Activated CD8-positive, alpha-beta T cell treated with anti-CD3 and anti-CD28 coated beads for 36 hours (primary cell): ENCODE measurements at regions not wholly inside any gene's neighbourhood (a gene's known extent, or its start where the extent isn't known, plus 50 kb on each side); places are given as distances from the start of the nearest gene placed in this dataset.

Source experiments
- ATAC-seq: fragments of 200-7000 bp; cut with Tn5 transposase; one replicate; pipeline ENCODE4 v1.10.0; 2021; ENCODE audit warnings: mild to moderate bottlenecking, moderate library complexity
- CTCF ChIA-PET: fragments of 350-600 bp; sonication (Branson Sonifier 250); formaldehyde crosslinking; loops from one replicate; lab custom pipeline; 2021; ENCODE audit warnings: antibody characterized with exemption; lab: Charles Lee
- POLR2A ChIA-PET: fragments of 350-600 bp; sonication (Branson Sonifier 250); formaldehyde crosslinking; loops from one replicate; lab custom pipeline; 2021; ENCODE audit warnings: antibody characterized with exemption; lab: Charles Lee
- DNase-seq: peaks from one replicate; pipeline ENCODE4 v3.0.0-alpha.2; 2020
- H3K27ac Mint-ChIP-seq: one replicate; pipeline ENCODE4 v1.8.0; 2021; ENCODE audit warnings: mild to moderate bottlenecking, mixed read lengths
- H3K27me3 Mint-ChIP-seq: one replicate; pipeline ENCODE4 v1.8.0; 2021; ENCODE audit warnings: mixed read lengths
- H3K36me3 Mint-ChIP-seq: one replicate; pipeline ENCODE4 v1.8.0; 2021; ENCODE audit warnings: low read depth, mixed read lengths
- H3K4me1 Mint-ChIP-seq: one replicate; pipeline ENCODE4 v1.8.0; 2021; ENCODE audit warnings: low read depth, mixed read lengths
- H3K4me3 Mint-ChIP-seq: one replicate; pipeline ENCODE4 v1.8.0; 2021; ENCODE audit warnings: mild to moderate bottlenecking, moderate library complexity, mixed read lengths
- H3K9me3 Mint-ChIP-seq: one replicate; pipeline ENCODE4 v1.8.0; 2021; ENCODE audit warnings: mixed read lengths
- CTCF ChIP-seq: fragments of 200-600 bp; IDR thresholded peaks from one replicate; pipeline ENCODE4 v1.8.0; 2022; ENCODE audit warnings: antibody characterized with exemption, mild to moderate bottlenecking
- intact Hi-C: fragments of 100-400 bp; cut with micrococcal nuclease; formaldehyde crosslinking; loops from one replicate; pipeline ENCODE4 v1.10.0; 2022

DNA sequence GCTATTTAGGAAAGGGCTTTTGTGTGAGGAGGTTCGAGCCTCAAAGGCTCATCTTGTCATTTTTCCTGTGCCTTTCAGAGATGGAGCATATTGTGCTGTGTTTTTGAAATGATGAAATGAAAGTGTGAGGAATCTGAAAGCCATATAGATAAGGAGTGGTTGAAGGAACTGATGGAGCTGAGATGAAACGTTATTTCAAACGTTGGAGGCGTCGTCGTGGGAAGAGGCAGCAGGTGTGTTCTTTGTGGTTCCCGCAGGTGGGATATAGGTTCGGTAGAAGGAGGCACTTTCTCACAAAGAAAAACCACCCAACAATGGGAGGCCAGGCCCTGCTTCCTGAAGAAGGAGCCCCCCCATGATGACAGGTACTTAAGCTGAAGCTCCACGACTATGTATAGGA, 83.2 kb upstream of the SNAP25 start:
- DNase-seq = no peak

DNA sequence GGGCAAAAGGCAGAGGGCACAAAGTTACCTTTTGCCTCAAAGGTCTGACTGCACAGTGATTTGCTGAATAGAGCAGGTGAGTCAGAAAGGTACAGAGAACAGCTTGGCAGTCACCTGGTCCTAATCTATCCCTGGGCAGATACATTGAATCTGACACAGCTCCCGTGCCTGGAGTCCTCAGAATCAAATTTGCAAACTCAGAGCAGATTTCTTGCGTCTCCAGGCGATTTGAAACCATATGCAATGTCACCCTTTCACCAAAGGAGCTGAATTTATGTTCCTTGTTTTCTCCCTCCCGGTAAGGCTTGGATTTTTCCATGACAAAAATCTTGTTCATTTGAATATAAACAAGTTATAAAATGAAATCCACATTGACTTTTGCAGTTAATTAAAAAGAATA, 81.6 kb upstream of the SNAP25 start:
- ChIA-PET POLR2A (no interaction called here), CTCF (no interaction called here)
- Mint-ChIP-seq H3K27ac (no peak overlapping the region), H3K27me3 (peaks cover 11% of the 10 kb centered on the region), H3K4me3 (no peak overlapping the region), H3K36me3 (no peaks in the 10 kb centered on the region), H3K9me3 (no peaks in the 10 kb centered on the region), H3K4me1 (no peaks in the 10 kb centered on the region)
- no peak for ATAC-seq
- no peak for TF ChIP-seq CTCF
- no peak for DNase-seq
- intact Hi-C loops = no loop called here

More for the DNA sequence above, 83.2 kb upstream of the SNAP25 start:
- H3K36me3 Mint-ChIP-seq = no peaks in the 10 kb centered on the region
- ChIA-PET CTCF (no interaction called here), POLR2A (no interaction called here)
- peaks cover 11% of the 10 kb centered on the region for H3K27me3 Mint-ChIP-seq
- H3K4me1 Mint-ChIP-seq = no peaks in the 10 kb centered on the region
- TF ChIP-seq CTCF = no peak
- H3K9me3 Mint-ChIP-seq = no peaks in the 10 kb centered on the region
- H3K27ac Mint-ChIP-seq = no peak overlapping the region
- H3K4me3 Mint-ChIP-seq = no peak overlapping the region
- intact Hi-C loops = no loop called here
- ATAC-seq = no peak

- no peaks in the 10 kb centered on the region for H3K9me3 Mint-ChIP-seq
- intact Hi-C loops = no loop called here
- no peak for TF ChIP-seq CTCF
- CTCF ChIA-PET = no interaction called here
- H3K27me3 Mint-ChIP-seq = peaks cover 11% of the 10 kb centered on the region
- no peak overlapping the region for H3K27ac Mint-ChIP-seq
- ATAC-seq = no peak
- DNase-seq = no peak
- H3K4me3 Mint-ChIP-seq = no peak overlapping the region
- no peaks in the 10 kb centered on the region for H3K36me3 Mint-ChIP-seq
- H3K4me1 Mint-ChIP-seq = no peaks in the 10 kb centered on the region
- POLR2A ChIA-PET = no interaction called here
These were observed 81.1 kb upstream of the SNAP25 start for GRCh38 chr20:10137533-10137932.

DNA sequence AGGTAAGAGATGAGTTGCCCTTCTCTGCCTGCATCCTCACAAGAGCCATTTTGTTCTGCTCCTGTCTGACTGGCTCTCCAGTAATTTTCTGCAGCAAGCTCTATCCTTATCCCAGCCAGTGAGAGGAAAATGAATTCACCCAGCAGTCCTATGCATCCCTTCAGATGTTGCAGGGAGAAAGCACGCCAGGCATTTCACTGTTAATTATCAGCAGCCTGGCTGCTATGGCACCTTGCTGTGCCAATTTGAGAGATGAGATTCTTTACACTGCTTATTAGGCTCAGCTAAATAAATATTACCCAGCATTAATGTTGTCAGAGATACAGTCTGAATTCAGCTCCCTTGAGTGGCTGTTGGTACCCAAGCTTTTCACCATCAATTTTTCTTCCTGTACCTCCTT, 61.1 kb upstream of the SNAP25 start:
- Mint-ChIP-seq H3K4me1 (no peaks in the 10 kb centered on the region), H3K9me3 (peaks cover 2% of the 10 kb centered on the region), H3K36me3 (no peaks in the 10 kb centered on the region), H3K27me3 (peaks cover 2% of the 10 kb centered on the region), H3K27ac (no peak overlapping the region), H3K4me3 (no peak overlapping the region)
- CTCF ChIA-PET = no interaction called here
- ATAC-seq (no peak), DNase-seq (no peak)
- POLR2A ChIA-PET = no interaction called here
- intact Hi-C loops = no loop called here
- no peak for TF ChIP-seq CTCF

GRCh38 chr20:10167040-10167439, 51.6 kb upstream of the SNAP25 start:
- intact Hi-C loops = no loop called here
- H3K4me1 Mint-ChIP-seq = no peaks in the 10 kb centered on the region
- no peak overlapping the region for H3K4me3 Mint-ChIP-seq
- CTCF ChIA-PET = no interaction called here
- TF ChIP-seq CTCF = no peak
- POLR2A ChIA-PET = no interaction called here
- H3K27me3 Mint-ChIP-seq = peaks cover 15% of the 10 kb centered on the region
- peaks cover 9% of the 10 kb centered on the region for H3K9me3 Mint-ChIP-seq
- ATAC-seq = no peak
- no peak overlapping the region for H3K27ac Mint-ChIP-seq
- no peaks in the 10 kb centered on the region for H3K36me3 Mint-ChIP-seq
- DNase-seq = no peak
